NCI-H526 treated with DMSO at 0.1 percent for 48 hours (cell line): ENCODE measurements at regions not wholly inside any gene's neighbourhood (a gene's known extent, or its start where the extent isn't known, plus 50 kb on each side); places are given as distances from the start of the nearest gene placed in this dataset.
A peak's percentile ranks its signal among the peaks of the same experiment; 100 is the strongest.

Experiments
- DNase-seq: peaks from one replicate; lab custom pipeline; 2025; lab: John Stamatoyannopoulos, UW

- no peak for DNase-seq
Measured at GRCh38 chr13:104414181-104414580, 1348.0 kb upstream of the SLC10A2 start.

- peak; percentile 76 for DNase-seq
Measured at GRCh38 chr13:104411141-104411765, 1345.0 kb upstream of the SLC10A2 start.

- no peak for DNase-seq
Measured at GRCh38 chr13:104408733-104409132, 1342.5 kb upstream of the SLC10A2 start.

GRCh38 chr13:104404325-104404724 is 1338.1 kb upstream of the SLC10A2 start:
- DNase-seq: no peak

GRCh38 chr13:104389691-104390090 is 1323.5 kb upstream of the SLC10A2 start:
- DNase-seq: no peak

GRCh38 chr13:104387510-104387909 is 1321.3 kb upstream of the SLC10A2 start:
- DNase-seq: no peak

GRCh38 chr13:104385404-104385803 is 1319.2 kb upstream of the SLC10A2 start:
- DNase-seq: no peak

- no peak for DNase-seq
Measured at GRCh38 chr13:104382951-104383350, 1316.7 kb upstream of the SLC10A2 start.

- DNase-seq: no peak
Measured at GRCh38 chr13:104376588-104376987, 1310.4 kb upstream of the SLC10A2 start.

GRCh38 chr13:104375614-104376013 is 1309.4 kb upstream of the SLC10A2 start:
- no peak for DNase-seq

GRCh38 chr13:104372095-104372655 is 1306.0 kb upstream of the SLC10A2 start:
- peak; percentile 42 for DNase-seq

GRCh38 chr13:104365430-104365829 is 1299.2 kb upstream of the SLC10A2 start:
- DNase-seq: no peak

- no peak for DNase-seq
Measured at GRCh38 chr13:104357672-104358354, 1291.6 kb upstream of the SLC10A2 start.

GRCh38 chr13:104357174-104357573 is 1291.0 kb upstream of the SLC10A2 start:
- no peak for DNase-seq

- DNase-seq: no peak
Measured at GRCh38 chr13:104355041-104355670, 1288.9 kb upstream of the SLC10A2 start.

- DNase-seq: no peak
Measured at GRCh38 chr13:104327211-104327610, 1261.0 kb upstream of the SLC10A2 start.

GRCh38 chr13:104326523-104326922 is 1260.3 kb upstream of the SLC10A2 start:
- no peak for DNase-seq

- no peak for DNase-seq
Measured at GRCh38 chr13:104321756-104322155, 1255.5 kb upstream of the SLC10A2 start.

- DNase-seq: no peak
Measured at GRCh38 chr13:104320446-104320845, 1254.2 kb upstream of the SLC10A2 start.

GRCh38 chr13:104318121-104318520 is 1251.9 kb upstream of the SLC10A2 start:
- peak; percentile 19 for DNase-seq

GRCh38 chr13:104315606-104316005 is 1249.4 kb upstream of the SLC10A2 start:
- DNase-seq: no peak

GRCh38 chr13:104314926-104315535 is 1248.8 kb upstream of the SLC10A2 start:
- no peak for DNase-seq

- no peak for DNase-seq
Measured at GRCh38 chr13:104314321-104314720, 1248.1 kb upstream of the SLC10A2 start.
